Neural cell (in vitro differentiated cells): ENCODE measurements at regions not wholly inside any gene's neighbourhood (a gene's known extent, or its start where the extent isn't known, plus 50 kb on each side); places are given as distances from the start of the nearest gene placed in this dataset.

Experiments used
- H2AFZ ChIP-seq: fragments of 200-600, 300-800 bp; sonication (generic), shearing (Covaris generic); 2 replicates; pipeline ENCODE4 v1.6.0; 2014; ENCODE audit warnings: low read depth, mild to moderate bottlenecking, antibody characterized with exemption, low read length, moderate library complexity
- H3F3A ChIP-seq: fragments of 200-600 bp; shearing (Covaris generic); 2 replicates; pipeline ENCODE4 v1.6.1; 2016; ENCODE audit warnings: mild to moderate bottlenecking, moderate library complexity, mixed read lengths, antibody characterized with exemption, low read length; ENCODE audit not compliant: insufficient read depth, poor library complexity, severe bottlenecking
- H3K27ac ChIP-seq: fragments of 200-600, 300-800 bp; sonication (generic), shearing (Covaris generic); 2 replicates; pipeline ENCODE4 v1.5.1; 2014; ENCODE audit warnings: mild to moderate bottlenecking, low read length, moderate library complexity
- H3K27me3 ChIP-seq: fragments of 300-800, 200-600 bp; sonication (generic), shearing (Covaris generic); 2 replicates; pipeline ENCODE4 v1.6.0; 2014; ENCODE audit warnings: mild to moderate bottlenecking, low read depth, low read length, moderate library complexity; ENCODE audit not compliant: insufficient read depth
- H3K36me3 ChIP-seq: fragments of 300-800, 200-600 bp; sonication (generic), shearing (Covaris generic); 2 replicates; pipeline ENCODE4 v1.5.1; 2014; ENCODE audit warnings: mild to moderate bottlenecking, antibody characterized with exemption, low read length, moderate library complexity; ENCODE audit not compliant: insufficient read depth
- H3K4me2 ChIP-seq: fragments of 300-800, 200-600 bp; sonication (generic), shearing (Covaris generic); 2 replicates; pipeline ENCODE4 v1.6.0; 2014; ENCODE audit warnings: mild to moderate bottlenecking, low read length
- H3K4me3 ChIP-seq: fragments of 300-800, 200-600 bp; sonication (generic), shearing (Covaris generic); 2 replicates; pipeline ENCODE4 v1.5.1; 2014; ENCODE audit warnings: mild to moderate bottlenecking, low read length, moderate library complexity
- H3K79me2 ChIP-seq: fragments of 200-600 bp; shearing (Covaris generic); replicated peaks from 2 replicates; pipeline ENCODE4 v1.6.0; 2014; ENCODE audit warnings: mild to moderate bottlenecking, low read length, moderate library complexity; ENCODE audit not compliant: insufficient read depth
- H3K9ac ChIP-seq: fragments of 300-800, 200-600 bp; sonication (generic), shearing (Covaris generic); 2 replicates; pipeline ENCODE4 v1.6.1; 2016; ENCODE audit warnings: mild to moderate bottlenecking, low read length, mixed read lengths
- H3K9me2 ChIP-seq: fragments of 200-600 bp; shearing (Covaris generic); 2 replicates; pipeline ENCODE4 v1.6.1; 2016; ENCODE audit warnings: mild to moderate bottlenecking, low read length, mixed read lengths; ENCODE audit not compliant: insufficient read depth
- H3K9me3 ChIP-seq: fragments of 200-600, 300-800 bp; sonication (generic), shearing (Covaris generic); 2 replicates; pipeline ENCODE4 v1.6.1; 2016; ENCODE audit warnings: mild to moderate bottlenecking, mixed run types, low read length, moderate library complexity, mixed read lengths
- H4K20me1 ChIP-seq: fragments of 200-600 bp; shearing (Covaris generic); 2 replicates; pipeline ENCODE4 v1.6.1; 2016; ENCODE audit warnings: mild to moderate bottlenecking, mixed run types; ENCODE audit not compliant: insufficient read depth
- CTCF ChIP-seq: fragments of 450-650 bp; IDR thresholded peaks from 2 replicates; pipeline ENCODE4 v1.5.1; 2014; ENCODE audit warnings: antibody characterized with exemption, mild to moderate bottlenecking, moderate library complexity; ENCODE audit not compliant: poor library complexity, severe bottlenecking
- EP300 ChIP-seq: fragments of 450-650 bp; conservative IDR thresholded peaks from 2 replicates; pipeline ENCODE4 v1.6.1; 2014; ENCODE audit warnings: antibody characterized with exemption, mild to moderate bottlenecking, moderate library complexity; ENCODE audit not compliant: poor library complexity, severe bottlenecking
- EZH2 ChIP-seq: fragments of 200-600, 300-800 bp; shearing (Covaris generic), sonication (generic); IDR thresholded peaks from 2 replicates; pipeline ENCODE4 v1.6.1; 2014; ENCODE audit warnings: antibody characterized with exemption, low read length, borderline replicate concordance, mild to moderate bottlenecking; ENCODE audit not compliant: insufficient read depth, poor library complexity, severe bottlenecking
- MXI1 ChIP-seq: fragments of 450-650 bp; conservative IDR thresholded peaks from 2 replicates; pipeline ENCODE4 v1.6.1; 2014; ENCODE audit warnings: antibody characterized with exemption, mild to moderate bottlenecking; ENCODE audit not compliant: poor library complexity, severe bottlenecking
- POLR2AphosphoS5 ChIP-seq: IDR thresholded peaks from 2 replicates; pipeline ENCODE4 v1.6.1; 2012
- RAD21 ChIP-seq: fragments of 450-650 bp; conservative IDR thresholded peaks from 2 replicates; pipeline ENCODE4 v1.6.1; 2014; ENCODE audit warnings: antibody characterized with exemption, mild to moderate bottlenecking, moderate library complexity
- SMC3 ChIP-seq: fragments of 450-650 bp; conservative IDR thresholded peaks from 2 replicates; pipeline ENCODE4 v1.6.1; 2014; ENCODE audit warnings: antibody characterized with exemption, mild to moderate bottlenecking, moderate library complexity; ENCODE audit not compliant: poor library complexity
- TAF1 ChIP-seq: IDR thresholded peaks from 2 replicates; pipeline ENCODE4 v1.6.1; 2012; ENCODE audit warnings: low read depth
- TF ChIP-seq, protein P1 (sequence below): IDR thresholded peaks from 2 replicates; pipeline ENCODE4 v1.6.1; 2012; ENCODE audit warnings: borderline replicate concordance

- Histone ChIP-seq H3K27ac (no peak overlapping the region), H3F3A (no peaks in the 10 kb centered on the region), H3K36me3 (no peaks in the 10 kb centered on the region), H3K9me2 (no peaks in the 10 kb centered on the region), H3K4me3 (no peak overlapping the region), H4K20me1 (no peaks in the 10 kb centered on the region), H3K9ac (no peak overlapping the region), H3K79me2 (no peaks in the 10 kb centered on the region), H2AFZ (no peak overlapping the region), H3K4me2 (no peak overlapping the region), H3K27me3 (no peaks in the 10 kb centered on the region), H3K9me3 (no peaks in the 10 kb centered on the region)
- TF ChIP-seq EP300 (no peak), EZH2 (no peak), RAD21 (no peak), TAF1 (no peak), POLR2AphosphoS5 (no peak), CTCF (no peak)
Observed at GRCh38 chr1:101546885-101547284, 310.1 kb downstream of the S1PR1 start.

DNA sequence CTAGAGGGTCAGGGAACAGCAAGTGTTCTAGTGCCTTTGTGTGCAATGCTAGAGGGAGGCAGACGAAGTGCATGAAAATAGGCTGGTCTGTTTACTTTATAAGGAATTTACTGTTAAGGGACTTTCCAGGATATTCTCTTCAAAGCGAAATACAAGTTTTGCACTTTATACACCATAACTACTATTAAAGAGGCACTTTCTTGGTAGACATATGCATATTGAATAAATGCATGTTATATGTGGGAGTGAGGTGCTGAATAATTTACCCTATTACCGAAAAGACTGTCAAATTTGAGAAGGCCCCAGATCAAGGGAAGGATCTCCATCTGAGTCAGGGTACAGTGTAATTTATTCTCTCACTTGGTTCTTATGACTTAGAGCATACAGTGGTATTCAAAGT lies 310.5 kb downstream of the S1PR1 start:
- Histone ChIP-seq H3K27me3 (no peaks in the 10 kb centered on the region), H3K9ac (no peak overlapping the region)

More for the DNA sequence above, 310.5 kb downstream of the S1PR1 start:
- Histone ChIP-seq H3K9me2 (no peaks in the 10 kb centered on the region), H3K4me2 (no peak overlapping the region), H4K20me1 (no peaks in the 10 kb centered on the region), H3K36me3 (no peaks in the 10 kb centered on the region), H3K27ac (no peak overlapping the region), H3K4me3 (no peak overlapping the region), H3K79me2 (no peaks in the 10 kb centered on the region), H2AFZ (no peak overlapping the region), H3K9me3 (no peaks in the 10 kb centered on the region), H3F3A (no peaks in the 10 kb centered on the region)
- TF ChIP-seq EP300 (no peak), SMC3 (no peak), TAF1 (no peak), CTCF (no peak), MXI1 (no peak), EZH2 (no peak), POLR2AphosphoS5 (no peak), RAD21 (no peak)
- TF ChIP-seq, protein P1, sequence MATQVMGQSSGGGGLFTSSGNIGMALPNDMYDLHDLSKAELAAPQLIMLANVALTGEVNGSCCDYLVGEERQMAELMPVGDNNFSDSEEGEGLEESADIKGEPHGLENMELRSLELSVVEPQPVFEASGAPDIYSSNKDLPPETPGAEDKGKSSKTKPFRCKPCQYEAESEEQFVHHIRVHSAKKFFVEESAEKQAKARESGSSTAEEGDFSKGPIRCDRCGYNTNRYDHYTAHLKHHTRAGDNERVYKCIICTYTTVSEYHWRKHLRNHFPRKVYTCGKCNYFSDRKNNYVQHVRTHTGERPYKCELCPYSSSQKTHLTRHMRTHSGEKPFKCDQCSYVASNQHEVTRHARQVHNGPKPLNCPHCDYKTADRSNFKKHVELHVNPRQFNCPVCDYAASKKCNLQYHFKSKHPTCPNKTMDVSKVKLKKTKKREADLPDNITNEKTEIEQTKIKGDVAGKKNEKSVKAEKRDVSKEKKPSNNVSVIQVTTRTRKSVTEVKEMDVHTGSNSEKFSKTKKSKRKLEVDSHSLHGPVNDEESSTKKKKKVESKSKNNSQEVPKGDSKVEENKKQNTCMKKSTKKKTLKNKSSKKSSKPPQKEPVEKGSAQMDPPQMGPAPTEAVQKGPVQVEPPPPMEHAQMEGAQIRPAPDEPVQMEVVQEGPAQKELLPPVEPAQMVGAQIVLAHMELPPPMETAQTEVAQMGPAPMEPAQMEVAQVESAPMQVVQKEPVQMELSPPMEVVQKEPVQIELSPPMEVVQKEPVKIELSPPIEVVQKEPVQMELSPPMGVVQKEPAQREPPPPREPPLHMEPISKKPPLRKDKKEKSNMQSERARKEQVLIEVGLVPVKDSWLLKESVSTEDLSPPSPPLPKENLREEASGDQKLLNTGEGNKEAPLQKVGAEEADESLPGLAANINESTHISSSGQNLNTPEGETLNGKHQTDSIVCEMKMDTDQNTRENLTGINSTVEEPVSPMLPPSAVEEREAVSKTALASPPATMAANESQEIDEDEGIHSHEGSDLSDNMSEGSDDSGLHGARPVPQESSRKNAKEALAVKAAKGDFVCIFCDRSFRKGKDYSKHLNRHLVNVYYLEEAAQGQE = no peak
